ENCODE measurements at regions not wholly inside any gene's neighbourhood (a gene's known extent, or its start where the extent isn't known, plus 50 kb on each side); places are given as distances from the start of the nearest gene placed in this dataset.

DNA sequence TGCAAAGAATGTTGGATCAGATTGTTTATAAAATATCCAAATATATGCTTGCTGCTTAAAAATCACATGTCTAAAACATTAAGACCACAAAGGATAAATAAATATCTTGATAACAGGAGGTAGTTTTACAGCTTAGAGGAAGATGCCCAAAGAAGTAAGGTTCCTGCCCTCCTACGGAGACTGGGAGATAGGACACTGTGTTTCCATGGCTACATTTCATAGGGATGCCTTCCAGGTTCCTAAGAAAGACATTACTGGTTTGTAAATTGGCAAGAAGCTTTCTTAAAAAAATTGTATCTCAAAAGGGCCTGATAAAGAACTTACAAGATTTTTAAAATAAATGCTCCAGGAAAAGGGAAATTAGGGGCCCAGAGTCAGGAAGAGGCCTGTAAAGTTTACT is 437.2 kb downstream of the HINT1 start:
- no CpG with 5 or more reads among the region's 1 CpG for WGBS (ENCODE audit: extremely low coverage, insufficient read length, low lambda C conversion rate)
- Histone ChIP-seq H2BK15ac (ENCODE audit: low read depth, low read length) (no peak overlapping the region), H4K5ac (ENCODE audit: insufficient read length, low read depth, low read length) (no peak overlapping the region), H3K27ac (ENCODE audit: insufficient read length, low read depth, low read length) (no peak overlapping the region), H3K79me2 (ENCODE audit: insufficient read depth, low read length) (no peaks in the 10 kb centered on the region), H3K4me2 (ENCODE audit: insufficient read depth, insufficient read length, low read length) (no peak overlapping the region), H3K9me3 (ENCODE audit: control insufficient read depth, low read depth, low read length) (no peaks in the 10 kb centered on the region), H3K23me2 (ENCODE audit: insufficient read length, low read depth, low read length, poor library complexity, severe bottlenecking) (no peaks in the 10 kb centered on the region), H3K14ac (ENCODE audit: insufficient read depth, low read length) (no peak overlapping the region), H3K56ac (ENCODE audit: insufficient read length, low read depth, low read length) (no peak overlapping the region), H4K91ac (ENCODE audit: insufficient read length, low read depth, low read length) (no peak overlapping the region), H2BK5ac (ENCODE audit: insufficient read length, low read length) (no peak overlapping the region), H2BK12ac (ENCODE audit: insufficient read length, low read depth, low read length) (no peak overlapping the region), H3K9ac (ENCODE audit: extremely low read depth, insufficient read length, low read length) (no peak overlapping the region), H3K4ac (ENCODE audit: low read depth, low read length) (no peak overlapping the region), H2AFZ (ENCODE audit: low read length) (no peak overlapping the region), H3T11ph (ENCODE audit: low read length) (no peak overlapping the region), H2AK5ac (ENCODE audit: insufficient read length, low read length) (no peak overlapping the region), H4K20me1 (ENCODE audit: control insufficient read depth, insufficient read depth, insufficient read length) (no peaks in the 10 kb centered on the region), H4K8ac (replicated peaks; ENCODE audit: insufficient read length, low read depth, low read length) (no peak overlapping the region), H2BK20ac (ENCODE audit: low read depth, low read length, poor library complexity, severe bottlenecking) (no peak overlapping the region), H3K4me1 (ENCODE audit: insufficient read depth, low read length) (no peaks in the 10 kb centered on the region), H3K27me3 (ENCODE audit: insufficient read depth, low read length) (no peaks in the 10 kb centered on the region), H2BK120ac (ENCODE audit: low read depth, low read length, poor library complexity, severe bottlenecking) (no peak overlapping the region), H3K23ac (ENCODE audit: insufficient read length, low read depth, low read length) (no peak overlapping the region), H3K18ac (ENCODE audit: insufficient read length, low read depth, low read length) (no peak overlapping the region), H3K79me1 (ENCODE audit: insufficient read depth, low read depth, low read length, poor library complexity, severe bottlenecking) (no peaks in the 10 kb centered on the region)
- peaks cover 0 to 5% (median 2%) of the 10 kb centered on the region in 3 experiments; a peak in 4 of 7 replicates for H3K36me3 Mint-ChIP-seq (ENCODE audit: insufficient read depth in 1 of 3, low read depth in 3 of 3)
- H3K27me3 Mint-ChIP-seq (ENCODE audit: low read depth), result no peaks in the 10 kb centered on the region
- H3K4me1 Mint-ChIP-seq, result peaks cover 16 to 18% of the 10 kb centered on the region in 2 experiments
- H3K4me3 Mint-ChIP-seq, result no peak overlapping the region
- DNase-seq, result no peak
- TF ChIP-seq, protein P1, sequence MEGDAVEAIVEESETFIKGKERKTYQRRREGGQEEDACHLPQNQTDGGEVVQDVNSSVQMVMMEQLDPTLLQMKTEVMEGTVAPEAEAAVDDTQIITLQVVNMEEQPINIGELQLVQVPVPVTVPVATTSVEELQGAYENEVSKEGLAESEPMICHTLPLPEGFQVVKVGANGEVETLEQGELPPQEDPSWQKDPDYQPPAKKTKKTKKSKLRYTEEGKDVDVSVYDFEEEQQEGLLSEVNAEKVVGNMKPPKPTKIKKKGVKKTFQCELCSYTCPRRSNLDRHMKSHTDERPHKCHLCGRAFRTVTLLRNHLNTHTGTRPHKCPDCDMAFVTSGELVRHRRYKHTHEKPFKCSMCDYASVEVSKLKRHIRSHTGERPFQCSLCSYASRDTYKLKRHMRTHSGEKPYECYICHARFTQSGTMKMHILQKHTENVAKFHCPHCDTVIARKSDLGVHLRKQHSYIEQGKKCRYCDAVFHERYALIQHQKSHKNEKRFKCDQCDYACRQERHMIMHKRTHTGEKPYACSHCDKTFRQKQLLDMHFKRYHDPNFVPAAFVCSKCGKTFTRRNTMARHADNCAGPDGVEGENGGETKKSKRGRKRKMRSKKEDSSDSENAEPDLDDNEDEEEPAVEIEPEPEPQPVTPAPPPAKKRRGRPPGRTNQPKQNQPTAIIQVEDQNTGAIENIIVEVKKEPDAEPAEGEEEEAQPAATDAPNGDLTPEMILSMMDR (conservative IDR thresholded peaks at IDR 0.05), result no peak
- no peak overlapping the region for H3K27ac Mint-ChIP-seq
- H3K9me3 Mint-ChIP-seq, result peaks cover 3 to 4% of the 10 kb centered on the region in 2 experiments; a peak in 4 of 5 replicates
